ENCODE measurements at regions not wholly inside any gene's neighbourhood (a gene's known extent, or its start where the extent isn't known, plus 50 kb on each side); places are given as distances from the start of the nearest gene placed in this dataset.

DNA sequence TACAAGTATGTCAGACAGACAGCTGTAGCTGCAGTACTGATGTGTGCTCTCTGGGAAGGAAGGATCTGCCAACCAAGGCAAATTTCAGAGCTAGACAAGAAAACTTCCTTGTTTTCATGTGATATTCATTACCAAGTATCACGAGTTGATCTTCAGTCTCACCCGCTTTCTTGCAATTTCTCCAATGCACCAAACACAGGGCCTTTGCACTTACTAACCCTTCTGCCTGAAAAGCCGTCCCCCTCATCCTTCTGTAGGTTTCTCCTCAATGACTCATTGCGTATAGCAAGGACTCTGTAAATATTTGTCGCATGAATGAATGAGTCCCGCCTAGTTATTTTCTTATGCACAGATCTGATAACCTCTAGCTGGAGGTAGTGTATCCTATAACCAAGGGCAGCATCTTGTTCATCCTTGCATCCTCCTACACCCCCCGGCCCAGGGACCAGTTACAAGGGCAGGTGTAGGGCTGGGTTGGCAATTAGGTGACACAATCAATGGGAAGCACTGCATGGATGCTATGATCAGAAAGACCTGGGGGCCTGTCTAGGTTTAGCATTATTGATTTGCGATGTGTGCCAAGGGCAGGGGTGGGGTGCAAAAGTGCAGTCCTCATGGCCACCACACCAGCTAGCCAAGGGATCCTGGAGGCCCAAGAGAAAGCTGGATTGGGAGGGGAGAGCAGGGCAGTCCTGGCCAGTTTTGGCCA lies 51.4 kb upstream of the GPR157 start:
- Histone ChIP-seq H3K9me3 (ENCODE audit: control insufficient read depth in 4 of 4, low read length in 3 of 4) (no peaks in the 10 kb centered on the region), H3K4me3 (ENCODE audit: low read depth in 1 of 3, low read length in 3 of 3) (no peak overlapping the region), H3K4me1 (ENCODE audit: control insufficient read depth in 4 of 4, insufficient read depth in 4 of 4, low read length in 3 of 4) (peaks cover 0 to 20% (median 10%) of the 10 kb centered on the region in 4 donors), H3K27me3 (ENCODE audit: control insufficient read depth in 4 of 4, insufficient read depth in 4 of 4, low read length in 3 of 4) (no peaks in the 10 kb centered on the region), H3K27ac (ENCODE audit: low read depth in 1 of 2, low read length in 2 of 2) (peak overlapping the region in 1 of 2 donors; percentile 21), H3K9ac (ENCODE audit: low read depth in 1 of 2, low read length in 2 of 2) (no peak overlapping the region), H3K36me3 (ENCODE audit: control insufficient read depth in 4 of 4, insufficient read depth in 3 of 4, low read depth in 1 of 4, low read length in 3 of 4) (no peaks in the 10 kb centered on the region)
- no peak for DNase-seq (ENCODE audit: low spot score)
- no peak for TF ChIP-seq FOXA1 (IDR thresholded peaks at IDR 0.05)
- TF ChIP-seq EGR1 (IDR thresholded peaks at IDR 0.05; ENCODE audit: low read depth in 2 of 2) = no peak
- TF ChIP-seq NR2F2 (IDR thresholded peaks at IDR 0.05) = no peak
- TF ChIP-seq YY1 (IDR thresholded peaks at IDR 0.05) = no peak
- no peak for TF ChIP-seq TAF1 (conservative IDR thresholded peaks at IDR 0.05)
- TF ChIP-seq, protein P1, sequence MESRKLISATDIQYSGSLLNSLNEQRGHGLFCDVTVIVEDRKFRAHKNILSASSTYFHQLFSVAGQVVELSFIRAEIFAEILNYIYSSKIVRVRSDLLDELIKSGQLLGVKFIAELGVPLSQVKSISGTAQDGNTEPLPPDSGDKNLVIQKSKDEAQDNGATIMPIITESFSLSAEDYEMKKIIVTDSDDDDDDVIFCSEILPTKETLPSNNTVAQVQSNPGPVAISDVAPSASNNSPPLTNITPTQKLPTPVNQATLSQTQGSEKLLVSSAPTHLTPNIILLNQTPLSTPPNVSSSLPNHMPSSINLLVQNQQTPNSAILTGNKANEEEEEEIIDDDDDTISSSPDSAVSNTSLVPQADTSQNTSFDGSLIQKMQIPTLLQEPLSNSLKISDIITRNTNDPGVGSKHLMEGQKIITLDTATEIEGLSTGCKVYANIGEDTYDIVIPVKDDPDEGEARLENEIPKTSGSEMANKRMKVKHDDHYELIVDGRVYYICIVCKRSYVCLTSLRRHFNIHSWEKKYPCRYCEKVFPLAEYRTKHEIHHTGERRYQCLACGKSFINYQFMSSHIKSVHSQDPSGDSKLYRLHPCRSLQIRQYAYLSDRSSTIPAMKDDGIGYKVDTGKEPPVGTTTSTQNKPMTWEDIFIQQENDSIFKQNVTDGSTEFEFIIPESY (IDR thresholded peaks at IDR 0.05) = no peak
- 86% methylated on average over 8 of the region's 8 CpGs for WGBS

DNA sequence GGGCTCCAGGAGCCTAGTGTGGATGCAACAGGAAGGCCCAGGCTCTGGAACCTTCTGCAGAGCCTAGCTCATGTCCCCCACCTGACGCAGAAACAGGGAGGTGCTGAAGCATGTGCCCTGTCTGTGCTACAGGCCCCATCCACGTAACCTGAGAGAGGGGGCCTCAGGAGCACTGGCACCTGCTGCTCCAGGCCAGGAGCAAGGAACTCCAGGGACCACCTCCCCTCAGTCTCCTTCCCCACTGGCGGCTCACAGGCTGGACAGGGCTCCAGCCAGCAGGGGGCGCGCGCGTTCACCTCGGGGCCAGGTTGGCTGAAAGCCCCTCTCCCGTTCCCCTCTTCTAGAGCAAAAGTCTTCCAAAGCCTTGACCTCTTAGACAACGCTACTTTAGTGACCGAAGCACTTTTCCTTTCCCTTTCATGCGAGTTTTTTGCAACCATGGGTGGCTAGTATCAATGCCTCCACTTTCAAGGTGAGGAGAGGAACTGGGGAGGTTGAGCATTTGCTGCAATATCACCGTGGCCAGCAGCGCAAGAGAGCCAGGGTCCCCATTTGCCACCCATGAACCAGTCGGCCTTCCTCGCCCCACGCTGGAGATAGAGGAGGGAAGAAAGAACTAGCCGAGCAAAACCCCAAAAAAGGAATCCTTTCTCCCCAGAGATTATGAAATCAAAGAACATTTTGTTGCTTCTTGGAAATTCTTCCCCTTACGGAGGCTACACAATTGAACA lies 52.4 kb upstream of the GPR157 start:
- peak; percentile 81 for DNase-seq (ENCODE audit: low spot score)
- Histone ChIP-seq H3K9me3 (ENCODE audit: control insufficient read depth in 4 of 4, low read length in 3 of 4) (no peaks in the 10 kb centered on the region), H3K27ac (ENCODE audit: low read depth in 1 of 2, low read length in 2 of 2) (peak overlapping the region in 1 of 2 donors; percentile 27), H3K27me3 (ENCODE audit: control insufficient read depth in 4 of 4, insufficient read depth in 4 of 4, low read length in 3 of 4) (no peaks in the 10 kb centered on the region), H3K4me1 (ENCODE audit: control insufficient read depth in 4 of 4, insufficient read depth in 4 of 4, low read length in 3 of 4) (peaks cover 0 to 20% (median 10%) of the 10 kb centered on the region in 4 donors), H3K9ac (ENCODE audit: low read depth in 1 of 2, low read length in 2 of 2) (peak overlapping the region; percentile 12 to 78), H3K4me3 (ENCODE audit: low read depth in 1 of 3, low read length in 3 of 3) (peak overlapping the region; percentile 3 to 78 (median 68)), H3K36me3 (ENCODE audit: control insufficient read depth in 4 of 4, insufficient read depth in 3 of 4, low read depth in 1 of 4, low read length in 3 of 4) (no peaks in the 10 kb centered on the region)
- TF ChIP-seq HNF4G (IDR thresholded peaks at IDR 0.05) = no peak
- TF ChIP-seq EGR1 (IDR thresholded peaks at IDR 0.05; ENCODE audit: low read depth in 2 of 2) = no peak
- TF ChIP-seq, protein P2, sequence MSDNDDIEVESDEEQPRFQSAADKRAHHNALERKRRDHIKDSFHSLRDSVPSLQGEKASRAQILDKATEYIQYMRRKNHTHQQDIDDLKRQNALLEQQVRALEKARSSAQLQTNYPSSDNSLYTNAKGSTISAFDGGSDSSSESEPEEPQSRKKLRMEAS (IDR thresholded peaks at IDR 0.05) = no peak
- TF ChIP-seq RAD21 (IDR thresholded peaks at IDR 0.05) = peak; percentile 67 to 74
- no peak for TF ChIP-seq JUND (IDR thresholded peaks at IDR 0.05)
- TF ChIP-seq, protein P1 (IDR thresholded peaks at IDR 0.05) = no peak
- no peak for TF ChIP-seq GABPA (IDR thresholded peaks at IDR 0.05 in 1 of 2, conservative IDR thresholded peaks at IDR 0.05 in 1 of 2)
- TF ChIP-seq SP1 (IDR thresholded peaks at IDR 0.05) = no peak
- peak in 1 of 2 donors; percentile 7 for TF ChIP-seq RXRA (IDR thresholded peaks at IDR 0.05)
- TF ChIP-seq TAF1 (conservative IDR thresholded peaks at IDR 0.05) = no peak
- TF ChIP-seq, protein P3, sequence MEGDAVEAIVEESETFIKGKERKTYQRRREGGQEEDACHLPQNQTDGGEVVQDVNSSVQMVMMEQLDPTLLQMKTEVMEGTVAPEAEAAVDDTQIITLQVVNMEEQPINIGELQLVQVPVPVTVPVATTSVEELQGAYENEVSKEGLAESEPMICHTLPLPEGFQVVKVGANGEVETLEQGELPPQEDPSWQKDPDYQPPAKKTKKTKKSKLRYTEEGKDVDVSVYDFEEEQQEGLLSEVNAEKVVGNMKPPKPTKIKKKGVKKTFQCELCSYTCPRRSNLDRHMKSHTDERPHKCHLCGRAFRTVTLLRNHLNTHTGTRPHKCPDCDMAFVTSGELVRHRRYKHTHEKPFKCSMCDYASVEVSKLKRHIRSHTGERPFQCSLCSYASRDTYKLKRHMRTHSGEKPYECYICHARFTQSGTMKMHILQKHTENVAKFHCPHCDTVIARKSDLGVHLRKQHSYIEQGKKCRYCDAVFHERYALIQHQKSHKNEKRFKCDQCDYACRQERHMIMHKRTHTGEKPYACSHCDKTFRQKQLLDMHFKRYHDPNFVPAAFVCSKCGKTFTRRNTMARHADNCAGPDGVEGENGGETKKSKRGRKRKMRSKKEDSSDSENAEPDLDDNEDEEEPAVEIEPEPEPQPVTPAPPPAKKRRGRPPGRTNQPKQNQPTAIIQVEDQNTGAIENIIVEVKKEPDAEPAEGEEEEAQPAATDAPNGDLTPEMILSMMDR (IDR thresholded peaks at IDR 0.05; ENCODE audit: low read depth, low read length, missing input control) = peak; percentile 73
- peak; percentile 32 for TF ChIP-seq YY1 (IDR thresholded peaks at IDR 0.05)
- TF ChIP-seq, protein P4, sequence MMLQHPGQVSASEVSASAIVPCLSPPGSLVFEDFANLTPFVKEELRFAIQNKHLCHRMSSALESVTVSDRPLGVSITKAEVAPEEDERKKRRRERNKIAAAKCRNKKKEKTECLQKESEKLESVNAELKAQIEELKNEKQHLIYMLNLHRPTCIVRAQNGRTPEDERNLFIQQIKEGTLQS (IDR thresholded peaks at IDR 0.05) = no peak
- no peak for TF ChIP-seq HNF4A (conservative IDR thresholded peaks at IDR 0.05)
- 20% methylated on average over 19 of the region's 19 CpGs for WGBS
